Subcutaneous abdominal adipose tissue (tissue), 5 donors: ENCODE measurements at regions not wholly inside any gene's neighbourhood (a gene's known extent, or its start where the extent isn't known, plus 50 kb on each side); places are given as distances from the start of the nearest gene placed in this dataset.
"Not testable (repeated sequence)": the region's sequence is repeated elsewhere in the genome, so short reads cannot be mapped to it uniquely, and the experiment has no call there.

Source experiments
- H3K27ac ChIP-seq: one replicate; pipeline ENCODE4 v1.7.0; 2013; ENCODE audit warnings: low read depth, mild to moderate bottlenecking, inconsistent platforms, low read length, moderate library complexity
- H3K27me3 ChIP-seq, 5 donors: one replicate each; pipeline ENCODE4 v1.7.0; 2013; ENCODE audit warnings: low read length in 5 of 5, inconsistent platforms in 1 of 5; ENCODE audit not compliant: control insufficient read depth in 5 of 5, insufficient read depth in 4 of 5
- H3K36me3 ChIP-seq, 5 donors: one replicate each; pipeline ENCODE4 v1.7.0; 2013; ENCODE audit warnings: low read length in 5 of 5; ENCODE audit not compliant: control insufficient read depth in 5 of 5, insufficient read depth in 5 of 5
- H3K4me1 ChIP-seq, 5 donors: one replicate each; pipeline ENCODE4 v1.7.0; 2013; ENCODE audit warnings: low read length in 5 of 5, mild to moderate bottlenecking in 3 of 5, moderate library complexity in 1 of 5; ENCODE audit not compliant: control insufficient read depth in 5 of 5, insufficient read depth in 5 of 5
- H3K4me3 ChIP-seq, 5 donors: one replicate each; pipeline ENCODE4 v1.7.0; 2013; ENCODE audit warnings: low read length in 5 of 5, low read depth in 1 of 5
- H3K9ac ChIP-seq, 5 donors: one replicate each; pipeline ENCODE4 v1.7.0; 2013; ENCODE audit warnings: low read length in 5 of 5, mild to moderate bottlenecking in 4 of 5, moderate library complexity in 3 of 5
- H3K9me3 ChIP-seq, 5 donors: one replicate each; pipeline ENCODE4 v1.7.0; 2013; ENCODE audit warnings: low read length in 5 of 5; ENCODE audit not compliant: control insufficient read depth in 5 of 5
- donor health status: healthy.
- donor health status: healthy.
- donor health status: healthy.
- donor health status: healthy.
- donor health status: healthy.

DNA sequence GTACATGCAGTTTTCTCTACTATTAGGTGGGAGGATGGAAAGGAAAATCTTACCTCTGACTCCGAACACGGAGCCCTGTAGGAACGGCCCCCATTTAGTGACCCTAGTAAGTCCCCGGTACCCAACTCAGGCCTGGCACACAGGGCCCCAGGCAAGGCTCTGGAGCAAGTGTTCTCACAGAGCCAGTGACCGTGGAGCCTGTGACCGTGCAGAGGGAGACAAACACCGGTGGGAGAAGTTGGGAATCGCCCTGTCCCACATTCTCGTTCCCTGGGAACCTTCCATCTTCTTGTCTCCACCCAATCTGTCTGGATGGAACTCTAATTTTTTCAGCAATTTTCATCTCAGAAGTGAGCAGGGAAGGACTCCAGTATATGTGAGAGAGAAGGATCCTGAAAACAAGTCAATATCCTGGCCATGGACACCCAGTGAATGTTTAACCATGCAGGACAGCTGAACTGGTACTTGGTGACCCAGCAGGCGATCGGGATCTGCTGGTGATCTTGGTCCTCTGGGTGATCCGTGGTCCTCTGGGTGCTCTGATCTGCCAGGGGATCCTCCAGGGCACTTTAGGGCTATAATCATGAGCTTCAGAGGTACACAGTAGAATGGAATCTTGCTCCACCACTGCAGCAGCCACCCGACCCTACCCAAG lies 348.6 kb upstream of the ID2 start:
- H3K27me3 ChIP-seq, result no peaks in the 10 kb centered on the region
- no peaks in the 10 kb centered on the region for H3K36me3 ChIP-seq
- no peak overlapping the region for H3K9ac ChIP-seq
- no peaks in the 10 kb centered on the region for H3K9me3 ChIP-seq
- H3K4me1 ChIP-seq, result peaks cover 0 to 3% (median 0%) of the 10 kb centered on the region in 5 donors
- no peak overlapping the region for H3K4me3 ChIP-seq
- H3K27ac ChIP-seq, result no peak overlapping the region

DNA sequence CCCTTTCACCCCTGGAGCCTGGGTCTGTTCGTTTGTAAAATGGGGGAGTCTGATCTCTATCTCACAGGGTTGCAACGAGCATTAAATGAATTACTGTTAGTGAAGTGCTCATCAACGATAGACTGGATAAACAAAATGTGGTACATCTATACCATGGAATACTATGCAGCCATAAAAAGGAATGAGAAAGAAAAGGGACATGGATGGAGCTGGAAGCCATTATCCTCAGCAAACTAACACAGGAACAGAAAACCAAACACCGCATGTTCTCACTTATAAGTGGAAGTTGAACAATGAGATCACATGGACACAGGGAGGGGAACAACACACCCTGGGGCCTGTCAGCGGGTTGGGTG lies 348.0 kb upstream of the ID2 start:
- not testable (repeated sequence) for H3K4me3 ChIP-seq, H3K9me3 ChIP-seq, H3K4me1 ChIP-seq, H3K27ac ChIP-seq, H3K9ac ChIP-seq, H3K36me3 ChIP-seq, H3K27me3 ChIP-seq

DNA sequence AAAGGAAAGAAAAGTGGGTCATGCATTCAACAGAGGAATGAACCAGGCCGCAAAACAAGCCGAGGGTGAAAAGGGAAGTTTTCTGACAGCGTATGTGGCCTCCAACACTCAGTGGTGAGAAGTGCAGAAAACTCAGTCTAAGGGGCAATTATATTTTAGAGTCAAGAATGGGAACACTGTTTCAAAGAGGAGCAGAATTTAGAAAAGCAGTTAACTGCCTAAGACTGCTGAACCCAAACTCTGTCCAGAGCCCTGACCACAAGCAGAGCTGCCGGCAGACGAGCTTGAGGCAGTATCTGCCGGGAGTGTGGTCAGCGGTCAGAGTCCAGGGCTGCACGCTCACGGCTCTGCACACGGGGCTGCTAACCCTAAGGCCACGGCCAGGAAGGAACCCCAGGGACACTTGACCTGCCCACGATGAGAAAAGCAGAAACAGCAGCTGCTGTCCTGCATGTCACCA lies 347.0 kb upstream of the ID2 start:
- Histone ChIP-seq H3K4me1 (peaks cover 0 to 3% (median 0%) of the 10 kb centered on the region in 5 donors), H3K4me3 (no peak overlapping the region), H3K27me3 (no peaks in the 10 kb centered on the region), H3K27ac (no peak overlapping the region), H3K9me3 (no peaks in the 10 kb centered on the region), H3K9ac (no peak overlapping the region), H3K36me3 (no peaks in the 10 kb centered on the region)

DNA sequence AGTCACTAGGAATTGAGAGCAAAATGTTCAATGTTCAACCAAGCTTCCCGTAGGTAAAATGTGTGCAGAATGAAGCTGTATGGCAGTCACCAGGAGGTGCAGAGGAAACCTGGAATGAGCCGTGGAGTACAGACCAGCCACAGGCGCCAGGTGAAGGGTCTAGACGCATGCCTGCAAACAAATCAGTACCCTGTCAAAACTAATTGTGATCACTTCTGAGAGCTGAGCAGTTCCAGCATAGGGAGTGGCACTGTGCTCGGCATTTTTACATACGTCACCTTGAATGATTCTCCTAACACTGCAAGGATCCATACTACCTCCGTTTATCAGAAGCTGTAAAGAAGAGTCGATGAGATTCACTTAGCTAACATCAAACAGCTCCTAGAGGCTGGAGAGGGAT lies 346.1 kb upstream of the ID2 start:
- H3K27ac ChIP-seq, result no peak overlapping the region
- H3K9ac ChIP-seq, result no peak overlapping the region
- no peaks in the 10 kb centered on the region for H3K4me1 ChIP-seq
- H3K36me3 ChIP-seq, result no peaks in the 10 kb centered on the region
- H3K4me3 ChIP-seq, result no peak overlapping the region
- H3K9me3 ChIP-seq, result no peaks in the 10 kb centered on the region
- H3K27me3 ChIP-seq, result no peaks in the 10 kb centered on the region

- Histone ChIP-seq H3K4me3 (no peak overlapping the region), H3K9me3 (no peaks in the 10 kb centered on the region), H3K9ac (no peak overlapping the region), H3K27ac (no peak overlapping the region), H3K4me1 (peaks cover 0 to under 1% (median 0%) of the 10 kb centered on the region in 5 donors), H3K36me3 (no peaks in the 10 kb centered on the region), H3K27me3 (no peaks in the 10 kb centered on the region)
Observed at GRCh38 chr2:8337321-8337720, 344.5 kb upstream of the ID2 start.

GRCh38 chr2:8342407-8342806 lies 339.4 kb upstream of the ID2 start:
- H3K4me1 ChIP-seq, result peaks cover 0 to 5% (median 4%) of the 10 kb centered on the region in 5 donors
- no peaks in the 10 kb centered on the region for H3K36me3 ChIP-seq

GRCh38 chr2:8343031-8343430 lies 338.8 kb upstream of the ID2 start:
- Histone ChIP-seq H3K27me3 (no peaks in the 10 kb centered on the region), H3K4me1 (peaks cover 0 to 5% (median 4%) of the 10 kb centered on the region in 5 donors), H3K9me3 (no peaks in the 10 kb centered on the region), H3K9ac (no peak overlapping the region), H3K27ac (no peak overlapping the region), H3K4me3 (no peak overlapping the region), H3K36me3 (no peaks in the 10 kb centered on the region)

More at GRCh38 chr2:8342407-8342806, 339.4 kb upstream of the ID2 start:
- Histone ChIP-seq H3K9ac (no peak overlapping the region), H3K27me3 (no peaks in the 10 kb centered on the region), H3K27ac (no peak overlapping the region), H3K4me3 (no peak overlapping the region), H3K9me3 (no peaks in the 10 kb centered on the region)

DNA sequence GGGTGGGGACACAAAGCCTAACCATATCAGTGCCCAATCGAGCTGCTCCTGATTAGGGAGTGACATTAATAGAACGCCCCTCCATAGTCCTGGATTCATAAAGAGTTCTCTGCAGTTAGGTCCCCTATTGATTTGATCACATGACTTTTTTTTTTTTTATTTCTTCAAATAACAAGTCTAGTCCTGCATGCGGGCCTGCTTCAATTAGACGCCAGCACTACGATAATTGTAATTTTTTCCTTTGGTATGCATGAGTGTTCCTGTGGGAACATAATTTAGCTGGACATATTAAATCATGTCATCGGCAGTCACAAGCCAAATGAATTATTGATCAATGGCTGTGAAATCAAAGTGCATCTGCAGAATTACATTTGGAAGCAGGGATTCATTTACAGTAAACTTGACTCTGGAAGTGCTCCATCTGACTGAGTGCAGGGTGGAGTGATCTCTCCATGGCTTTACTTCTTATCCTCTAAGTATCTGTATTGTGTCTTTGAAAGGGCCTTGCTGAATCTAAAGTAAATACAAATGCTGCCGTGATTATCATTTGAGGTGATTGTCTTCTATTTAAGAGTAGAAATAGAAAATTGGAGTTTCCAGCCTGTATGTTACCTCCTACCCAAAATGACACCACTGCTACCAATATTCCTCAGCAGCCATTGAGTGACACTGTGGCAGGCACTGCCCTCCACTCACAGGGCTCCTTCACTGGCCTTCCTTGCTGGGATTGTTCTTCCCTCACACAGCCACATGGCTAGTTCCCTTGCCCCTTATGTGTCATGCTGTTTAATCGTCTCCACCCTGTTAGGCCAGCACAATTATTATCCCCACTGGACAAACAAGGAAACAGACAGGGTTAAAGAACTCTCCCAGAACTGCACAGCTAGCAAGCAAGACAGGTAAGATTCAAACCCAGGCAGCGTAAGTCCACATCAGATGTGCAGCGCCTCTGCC lies 337.4 kb upstream of the ID2 start:
- no peaks in the 10 kb centered on the region for H3K9me3 ChIP-seq
- no peak overlapping the region for H3K9ac ChIP-seq
- H3K4me1 ChIP-seq, result peaks cover 0 to 5% (median 4%) of the 10 kb centered on the region in 5 donors
- no peak overlapping the region for H3K4me3 ChIP-seq
- H3K27me3 ChIP-seq, result no peaks in the 10 kb centered on the region
- H3K36me3 ChIP-seq, result no peaks in the 10 kb centered on the region
- H3K27ac ChIP-seq, result no peak overlapping the region

DNA sequence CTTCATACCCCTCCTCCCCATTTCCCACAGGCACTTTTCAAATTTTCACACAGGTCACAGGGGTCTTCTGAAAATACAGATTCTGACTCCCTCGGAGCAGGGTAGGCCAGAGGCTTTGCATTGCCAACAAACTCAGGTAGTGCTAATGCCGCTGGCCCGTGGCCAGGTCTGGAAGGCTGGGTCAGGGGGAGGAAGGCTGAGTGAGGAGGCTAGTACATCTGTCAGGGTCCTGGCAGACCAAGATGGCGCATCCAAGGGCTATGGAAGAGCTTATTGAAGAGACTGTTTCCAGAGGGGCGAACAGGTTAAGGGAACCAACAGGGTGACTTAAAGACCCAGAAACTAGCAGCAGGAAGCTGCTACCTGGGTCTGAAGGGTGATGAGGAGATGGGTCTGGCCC lies 336.7 kb upstream of the ID2 start:
- Histone ChIP-seq H3K27ac (no peak overlapping the region), H3K27me3 (no peaks in the 10 kb centered on the region), H3K9me3 (no peaks in the 10 kb centered on the region), H3K9ac (no peak overlapping the region), H3K4me3 (no peak overlapping the region), H3K4me1 (peaks cover 0 to 5% (median 4%) of the 10 kb centered on the region in 5 donors), H3K36me3 (no peaks in the 10 kb centered on the region)

DNA sequence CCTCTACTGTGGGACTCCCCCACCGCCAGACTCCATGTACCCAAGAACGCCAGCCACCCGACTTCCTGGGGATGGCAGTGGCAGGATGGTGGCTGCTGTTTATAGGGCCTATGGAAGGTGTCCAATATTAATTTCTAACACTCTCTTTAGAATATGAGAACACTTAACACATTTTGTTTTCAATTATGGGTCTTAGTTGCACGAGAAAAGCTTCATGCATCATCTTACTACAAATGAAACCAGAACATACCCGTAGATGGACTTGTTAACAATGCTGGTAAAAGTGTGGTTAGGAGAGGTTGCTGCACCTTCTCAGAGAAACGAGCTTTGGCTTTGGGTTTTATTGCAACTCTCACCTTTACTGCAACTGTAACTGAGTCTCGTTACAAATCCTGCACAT lies 335.6 kb upstream of the ID2 start:
- no peaks in the 10 kb centered on the region for H3K9me3 ChIP-seq
- H3K4me1 ChIP-seq, result peaks cover 0 to 5% (median 4%) of the 10 kb centered on the region in 5 donors
- H3K27me3 ChIP-seq, result no peaks in the 10 kb centered on the region
- no peak overlapping the region for H3K9ac ChIP-seq
- H3K36me3 ChIP-seq, result no peaks in the 10 kb centered on the region
- no peak overlapping the region for H3K27ac ChIP-seq
- H3K4me3 ChIP-seq, result no peak overlapping the region
